ENCODE measurements at regions not wholly inside any gene's neighbourhood (a gene's known extent, or its start where the extent isn't known, plus 50 kb on each side); places are given as distances from the start of the nearest gene placed in this dataset.
"Not testable (repeated sequence)": the region's sequence is repeated elsewhere in the genome, so short reads cannot be mapped to it uniquely, and the experiment has no call there.

GRCh38 chr3:80709597-80710322 lies 942.0 kb upstream of the ROBO1 start:
- not testable (repeated sequence) for FAIRE-seq

DNA sequence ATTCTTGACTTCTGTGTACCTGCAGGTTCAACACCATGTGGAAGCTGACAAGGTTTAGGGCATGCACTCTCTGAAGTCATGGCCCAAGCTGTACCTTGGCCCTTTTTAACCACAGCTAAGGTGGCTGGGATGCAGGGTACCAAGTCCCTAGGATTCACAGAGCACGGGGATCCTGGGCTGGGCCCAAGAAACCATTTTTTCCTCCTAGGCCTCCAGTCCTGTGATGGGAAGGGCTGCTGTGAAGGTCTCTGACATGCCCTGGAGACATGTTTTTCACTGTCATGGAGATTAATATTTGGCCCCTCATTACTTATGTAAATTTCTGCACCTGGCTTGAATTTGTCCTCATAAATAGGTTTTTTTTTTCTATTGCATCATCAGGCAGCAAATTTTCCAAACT lies 937.5 kb upstream of the ROBO1 start:
- no peak for FAIRE-seq

- FAIRE-seq = no peak
These were observed 933.6 kb upstream of the ROBO1 start for GRCh38 chr3:80701349-80701748.

- FAIRE-seq = no peak
These were observed 929.5 kb upstream of the ROBO1 start for GRCh38 chr3:80697291-80697690.

DNA sequence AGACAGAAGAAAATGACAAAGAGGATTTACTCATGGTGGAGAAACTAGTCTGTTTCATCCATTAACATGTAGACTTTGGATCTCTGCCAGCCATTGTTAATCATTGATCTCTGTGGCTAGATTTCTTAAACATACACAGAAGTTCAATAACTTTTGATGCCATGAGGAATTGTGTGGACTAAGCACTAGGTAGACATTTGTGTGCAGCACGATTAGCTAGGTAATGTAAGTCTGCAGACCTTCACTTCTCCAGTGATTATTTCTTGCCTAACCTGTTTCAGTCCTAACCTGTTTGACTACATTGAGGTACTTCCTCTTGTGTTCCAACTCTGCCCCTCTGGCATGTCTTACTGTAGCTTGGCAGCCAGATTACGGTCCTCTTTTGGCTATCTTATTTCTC lies 928.5 kb upstream of the ROBO1 start:
- FAIRE-seq = no peak

DNA sequence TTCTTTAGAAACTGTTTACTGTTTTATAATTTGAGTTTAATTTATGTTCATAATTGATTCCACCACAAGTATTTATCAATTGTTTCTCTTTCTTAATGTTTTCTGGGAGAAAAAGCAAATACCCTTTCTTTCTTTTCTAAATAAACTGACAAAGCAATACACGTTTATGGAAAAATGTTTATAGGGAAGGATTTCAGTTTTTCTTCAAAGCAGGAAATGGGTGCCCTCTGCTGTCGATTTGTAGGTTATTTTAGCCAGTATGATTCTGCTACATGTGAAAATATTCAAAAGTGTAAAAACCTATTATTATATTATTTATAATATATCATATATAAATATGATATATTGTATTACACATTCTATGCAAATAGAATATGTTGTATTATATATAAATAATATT lies 921.0 kb upstream of the ROBO1 start:
- peak; percentile 83 for FAIRE-seq

GRCh38 chr3:80682951-80683350 lies 915.2 kb upstream of the ROBO1 start:
- FAIRE-seq = no peak

DNA sequence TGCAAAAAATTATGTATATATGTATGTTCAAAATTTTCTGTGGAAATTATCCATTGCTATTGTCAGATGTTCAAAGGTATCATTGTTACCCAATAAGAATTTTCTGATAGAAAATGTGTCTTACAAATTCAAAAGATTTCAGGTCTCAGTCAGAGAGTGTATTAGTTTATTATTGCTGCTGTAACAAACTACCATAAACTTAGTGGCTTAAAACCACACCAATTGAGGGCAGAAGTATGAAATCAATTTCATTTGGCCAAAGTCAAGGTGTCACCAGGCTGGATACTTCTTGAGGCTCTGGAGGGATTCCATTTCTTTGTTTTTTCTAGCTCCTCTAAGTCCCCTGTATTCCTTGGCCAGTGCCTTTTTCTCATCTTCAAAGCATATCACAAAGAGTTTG lies 914.4 kb upstream of the ROBO1 start:
- FAIRE-seq = no peak

DNA sequence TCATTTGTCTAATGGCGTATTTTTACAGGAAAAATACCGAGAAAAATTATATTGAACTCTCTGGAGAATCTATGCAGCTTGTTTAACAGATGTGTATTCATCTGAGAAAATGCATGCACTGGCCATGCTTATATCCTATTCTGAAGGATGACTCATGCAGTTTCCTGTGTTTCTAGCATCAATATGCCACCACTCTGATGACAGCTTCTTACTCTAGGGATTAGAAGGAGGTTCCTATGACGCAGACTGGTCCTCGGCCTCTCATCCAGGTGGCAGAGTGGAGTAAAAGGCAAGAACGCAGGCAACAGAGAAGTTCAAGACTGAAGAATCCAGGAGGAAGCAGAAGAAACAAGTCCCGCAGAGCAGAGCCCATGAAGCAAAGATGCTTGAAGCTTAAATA lies 910.0 kb upstream of the ROBO1 start:
- no peak for FAIRE-seq

GRCh38 chr3:80676866-80677265 lies 909.1 kb upstream of the ROBO1 start:
- FAIRE-seq = peak; percentile 48

DNA sequence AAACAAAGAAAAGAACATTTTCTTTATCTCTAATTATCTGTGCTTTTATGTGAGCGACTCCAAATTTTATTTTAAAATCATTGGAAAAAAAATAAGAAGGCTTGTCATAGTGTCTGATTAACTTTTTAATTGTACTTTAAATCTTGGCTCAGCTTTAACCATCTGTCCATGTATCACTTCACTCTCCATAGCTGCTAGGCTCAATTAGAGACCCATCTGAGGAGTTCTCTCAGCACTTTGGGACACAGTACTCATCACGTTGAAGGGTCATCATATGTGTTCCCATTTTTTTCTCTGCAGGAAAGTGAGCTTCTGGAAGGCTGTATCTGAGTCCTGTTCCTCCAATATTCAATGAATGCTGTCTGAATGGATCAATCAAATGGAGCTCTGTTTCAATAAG lies 908.5 kb upstream of the ROBO1 start:
- FAIRE-seq = no peak

- no peak for FAIRE-seq
These were observed 908.0 kb upstream of the ROBO1 start for GRCh38 chr3:80675790-80676189.

DNA sequence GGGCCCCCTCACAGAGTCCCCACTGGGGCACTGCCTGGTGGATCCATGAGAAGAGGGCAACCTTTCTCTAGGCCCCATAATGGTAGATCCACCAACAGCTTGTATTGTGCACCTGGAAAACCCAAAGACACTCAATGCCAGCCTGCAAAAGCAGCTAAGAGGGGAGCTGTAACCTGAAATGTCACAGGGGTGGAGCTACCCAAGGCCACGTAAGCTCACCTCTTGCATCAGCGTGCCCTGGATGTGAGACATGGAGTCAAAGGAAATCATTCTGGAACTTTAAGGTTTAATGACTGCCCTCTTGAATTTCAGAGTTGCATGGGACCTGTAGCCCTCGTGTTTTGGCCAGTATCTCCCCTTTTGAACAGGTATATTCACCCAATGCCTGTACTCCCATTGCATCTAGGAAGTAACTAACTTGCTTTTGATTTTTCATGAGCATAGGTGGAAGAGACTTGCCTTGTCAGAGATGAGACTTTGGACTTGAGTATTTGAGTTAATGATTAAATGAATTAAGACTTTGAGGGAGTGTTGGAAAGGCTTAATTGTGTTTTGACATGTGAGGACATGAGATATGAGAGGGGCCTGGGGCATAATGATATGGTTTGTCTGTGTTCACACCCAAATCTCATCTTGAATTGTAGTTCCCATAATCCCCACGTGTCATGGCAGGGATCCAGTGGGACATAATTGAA lies 900.9 kb upstream of the ROBO1 start:
- no peak for FAIRE-seq

DNA sequence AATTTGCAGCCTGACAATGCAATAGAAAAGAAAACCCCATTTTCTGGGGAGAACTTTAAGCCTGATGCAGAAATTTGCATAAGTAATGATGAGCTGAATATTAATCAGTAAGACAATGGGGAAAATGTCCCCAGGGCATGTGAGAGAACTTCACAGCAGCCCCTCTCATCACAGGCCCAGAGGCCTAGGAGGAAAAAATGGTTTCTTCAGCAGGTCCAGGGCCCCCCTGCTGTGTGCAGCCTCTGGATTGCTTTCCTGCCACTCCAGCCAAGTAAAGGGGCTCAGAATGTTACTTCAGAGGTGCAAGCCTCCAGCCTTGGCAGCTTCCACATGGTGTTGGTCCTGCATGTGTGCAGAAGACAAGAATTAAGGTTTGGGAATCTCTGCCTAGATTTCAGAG lies 900.3 kb upstream of the ROBO1 start:
- FAIRE-seq = no peak

GRCh38 chr3:80663426-80663825 lies 895.6 kb upstream of the ROBO1 start:
- no peak for FAIRE-seq

- no peak for FAIRE-seq
These were observed 887.4 kb upstream of the ROBO1 start for GRCh38 chr3:80655216-80655615.

- FAIRE-seq = no peak
These were observed 881.4 kb upstream of the ROBO1 start for GRCh38 chr3:80649170-80649569.

GRCh38 chr3:80643421-80643820 lies 875.6 kb upstream of the ROBO1 start:
- no peak for FAIRE-seq

GRCh38 chr3:80618295-80619256 lies 850.8 kb upstream of the ROBO1 start:
- no peak for FAIRE-seq

DNA sequence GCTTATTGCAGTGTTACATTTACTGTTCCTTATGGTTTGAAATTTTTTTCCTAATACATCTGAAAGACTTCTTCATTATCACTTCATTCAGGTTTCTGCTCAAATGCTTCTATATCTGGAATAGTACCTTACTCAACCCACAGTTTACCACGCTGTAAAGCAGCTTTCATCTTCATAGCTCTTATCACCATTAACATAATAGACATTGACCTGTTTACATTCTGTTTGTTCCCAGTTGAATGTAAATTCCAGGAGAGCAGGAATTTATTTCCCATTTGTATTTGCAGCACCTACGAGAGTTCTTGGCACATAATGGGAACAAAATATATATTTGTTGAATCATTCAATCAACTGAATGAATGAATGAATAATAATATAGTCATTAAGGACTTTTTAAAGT lies 844.6 kb upstream of the ROBO1 start:
- no peak for FAIRE-seq

DNA sequence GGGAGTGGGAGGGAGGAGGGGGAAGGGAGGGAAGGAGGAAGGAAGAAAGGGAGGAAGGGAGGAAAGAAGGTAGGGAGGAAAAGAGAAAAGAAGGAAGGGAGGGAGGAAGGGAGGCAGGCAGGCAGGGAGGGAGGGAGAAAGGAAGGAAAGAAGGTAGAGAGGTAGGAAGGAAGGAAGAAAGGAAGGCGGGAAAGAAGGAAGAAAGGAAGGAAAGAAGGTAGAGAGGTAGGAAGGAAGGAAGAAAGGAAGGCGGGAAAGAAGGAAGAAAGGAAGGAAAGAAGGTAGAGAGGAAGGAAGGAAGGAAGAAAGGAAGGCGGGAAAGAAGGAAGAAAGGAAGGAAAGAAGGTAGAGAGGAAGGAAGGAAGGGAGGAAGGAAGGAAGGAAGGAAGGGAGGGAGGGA lies 840.3 kb upstream of the ROBO1 start:
- FAIRE-seq = not testable (repeated sequence)

DNA sequence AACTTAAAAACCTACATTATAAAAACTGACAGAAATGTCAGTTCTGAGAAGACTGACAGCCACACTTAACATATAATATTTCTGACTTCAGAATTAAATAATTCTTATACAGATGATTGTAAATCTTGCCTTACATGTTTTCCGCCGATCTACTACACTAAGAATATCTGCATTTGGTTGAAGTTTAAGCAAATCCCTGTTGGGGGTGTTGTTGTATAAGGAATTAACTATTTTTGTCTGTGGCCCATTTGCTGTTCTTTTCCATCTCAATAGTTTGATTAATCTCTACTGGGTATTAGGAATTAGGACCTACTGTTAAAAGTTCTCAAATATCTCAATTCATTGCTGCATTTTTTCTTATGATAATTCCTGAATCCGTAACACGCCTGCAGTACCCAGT lies 838.3 kb upstream of the ROBO1 start:
- FAIRE-seq = no peak

GRCh38 chr3:80601479-80601878 lies 833.7 kb upstream of the ROBO1 start:
- FAIRE-seq = no peak
